Retinal pigment epithelial cell (primary cell): ENCODE measurements at regions not wholly inside any gene's neighbourhood (a gene's known extent, or its start where the extent isn't known, plus 50 kb on each side); places are given as distances from the start of the nearest gene placed in this dataset.

Source experiments
- DNase-seq: peaks from one replicate; pipeline ENCODE4 v3.0.0-alpha.2; 2010; ENCODE audit warnings: low read depth
- H3K4me3 ChIP-seq: 2 replicates; pipeline ENCODE4 v1.5.1; 2011; ENCODE audit warnings: mild to moderate bottlenecking, low read length, control low read depth, moderate library complexity
- TF ChIP-seq, protein P1 (sequence below): conservative IDR thresholded peaks from 2 replicates; pipeline ENCODE4 v1.5.1; 2011; ENCODE audit warnings: low read depth, low read length, control low read depth, inconsistent platforms

GRCh38 chr1:111032295-111032897 lies 68.7 kb upstream of the LRIF1 start:
- DNase-seq, result no peak
- TF ChIP-seq, protein P1, sequence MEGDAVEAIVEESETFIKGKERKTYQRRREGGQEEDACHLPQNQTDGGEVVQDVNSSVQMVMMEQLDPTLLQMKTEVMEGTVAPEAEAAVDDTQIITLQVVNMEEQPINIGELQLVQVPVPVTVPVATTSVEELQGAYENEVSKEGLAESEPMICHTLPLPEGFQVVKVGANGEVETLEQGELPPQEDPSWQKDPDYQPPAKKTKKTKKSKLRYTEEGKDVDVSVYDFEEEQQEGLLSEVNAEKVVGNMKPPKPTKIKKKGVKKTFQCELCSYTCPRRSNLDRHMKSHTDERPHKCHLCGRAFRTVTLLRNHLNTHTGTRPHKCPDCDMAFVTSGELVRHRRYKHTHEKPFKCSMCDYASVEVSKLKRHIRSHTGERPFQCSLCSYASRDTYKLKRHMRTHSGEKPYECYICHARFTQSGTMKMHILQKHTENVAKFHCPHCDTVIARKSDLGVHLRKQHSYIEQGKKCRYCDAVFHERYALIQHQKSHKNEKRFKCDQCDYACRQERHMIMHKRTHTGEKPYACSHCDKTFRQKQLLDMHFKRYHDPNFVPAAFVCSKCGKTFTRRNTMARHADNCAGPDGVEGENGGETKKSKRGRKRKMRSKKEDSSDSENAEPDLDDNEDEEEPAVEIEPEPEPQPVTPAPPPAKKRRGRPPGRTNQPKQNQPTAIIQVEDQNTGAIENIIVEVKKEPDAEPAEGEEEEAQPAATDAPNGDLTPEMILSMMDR, result peak; percentile 78

DNA sequence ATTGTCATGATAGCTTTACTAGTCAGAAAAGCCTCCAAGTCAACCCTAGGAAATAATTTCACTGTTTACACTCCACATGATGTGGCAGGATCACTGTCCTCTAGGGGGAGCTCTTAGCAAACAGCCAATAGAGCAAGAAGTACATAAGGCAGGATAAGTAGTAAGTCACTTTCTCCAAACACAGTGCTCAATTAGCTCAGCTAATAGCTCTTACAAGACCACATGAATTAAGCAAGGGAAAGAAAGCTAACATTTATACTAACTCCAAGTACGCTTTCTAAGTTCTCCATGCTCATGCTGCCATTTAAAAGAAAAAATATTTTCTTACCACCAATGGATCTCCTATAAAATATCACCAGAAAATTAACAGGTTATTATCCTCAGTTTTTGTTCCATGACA lies 66.9 kb upstream of the LRIF1 start:
- TF ChIP-seq, protein P1, result peak; percentile 87
- no peak overlapping the region for H3K4me3 ChIP-seq
- no peak for DNase-seq

More at GRCh38 chr1:111032295-111032897, 68.7 kb upstream of the LRIF1 start:
- H3K4me3 ChIP-seq, result no peak overlapping the region

- TF ChIP-seq, protein P1, result no peak
- DNase-seq, result no peak
- H3K4me3 ChIP-seq, result no peak overlapping the region
These were observed 61.4 kb upstream of the LRIF1 start for GRCh38 chr1:111025109-111025508.

- no peak for DNase-seq
- no peak overlapping the region for H3K4me3 ChIP-seq
- TF ChIP-seq, protein P1, result no peak
These were observed 51.5 kb upstream of the LRIF1 start for GRCh38 chr1:111015222-111015621.
